SJSA1 (cell line): ENCODE measurements at regions not wholly inside any gene's neighbourhood (a gene's known extent, or its start where the extent isn't known, plus 50 kb on each side); places are given as distances from the start of the nearest gene placed in this dataset.
A peak's percentile ranks its signal among the peaks of the same experiment; 100 is the strongest.
"Not testable (repeated sequence)": the region's sequence is repeated elsewhere in the genome, so short reads cannot be mapped to it uniquely, and the experiment has no call there.

ENCODE experiments used
- DNase-seq, 2 experiments: peaks; one replicate each; pipeline ENCODE4 v3.0.0-alpha.2; 2015 to 2020; ENCODE audit warnings: low spot score in 2 of 2, low read depth in 1 of 2
- H3K27ac ChIP-seq: fragments of 250-450 bp; sonication (Bioruptor Pico); 2 replicates; pipeline ENCODE4 v1.5.1; 2020; ENCODE audit warnings: mild to moderate bottlenecking, moderate library complexity
- H3K27me3 ChIP-seq: fragments of 250-450 bp; sonication (Bioruptor Pico); replicated peaks from 2 replicates; pipeline ENCODE4 v1.5.1; 2020; ENCODE audit warnings: mild to moderate bottlenecking, moderate library complexity
- H3K36me3 ChIP-seq: fragments of 250-450 bp; sonication (Bioruptor Pico); 2 replicates; pipeline ENCODE4 v1.5.1; 2020; ENCODE audit warnings: mild to moderate bottlenecking
- H3K4me1 ChIP-seq: fragments of 250-450 bp; sonication (Bioruptor Pico); replicated peaks from 2 replicates; pipeline ENCODE4 v1.6.1; 2021; ENCODE audit warnings: mild to moderate bottlenecking
- H3K4me3 ChIP-seq: fragments of 250-450 bp; sonication (Bioruptor Pico); 2 replicates; pipeline ENCODE4 v1.5.1; 2020; ENCODE audit warnings: mild to moderate bottlenecking
- H3K9me3 ChIP-seq: fragments of 250-450 bp; sonication (Bioruptor Pico); replicated peaks from 2 replicates; pipeline ENCODE4 v1.5.1; 2020; ENCODE audit warnings: mild to moderate bottlenecking

- Histone ChIP-seq H3K27me3 (0 out of 2 replicates have a peak, but pooled peaks cover under 1% of the 10 kb centered on the region), H3K9me3 (no peaks in the 10 kb centered on the region), H3K4me3 (no peak overlapping the region), H3K27ac (no peak overlapping the region), H3K4me1 (peaks cover 9% of the 10 kb centered on the region), H3K36me3 (no peaks in the 10 kb centered on the region)
- no peak for DNase-seq
Observed at GRCh38 chr3:23127196-23127595, 75.9 kb upstream of the UBE2E2 start.

GRCh38 chr3:23128655-23129054 is 74.5 kb upstream of the UBE2E2 start:
- Histone ChIP-seq H3K4me3 (no peak overlapping the region), H3K36me3 (no peaks in the 10 kb centered on the region), H3K27ac (no peak overlapping the region), H3K4me1 (peaks cover 9% of the 10 kb centered on the region), H3K27me3 (no peaks in the 10 kb centered on the region), H3K9me3 (no peaks in the 10 kb centered on the region)
- no peak for DNase-seq

GRCh38 chr3:23129117-23129516 is 74.0 kb upstream of the UBE2E2 start:
- H3K4me3 ChIP-seq: no peak overlapping the region
- no peak for DNase-seq

GRCh38 chr3:23129817-23130216 is 73.3 kb upstream of the UBE2E2 start:
- Histone ChIP-seq H3K4me3 (peak overlapping the region; percentile 12), H3K4me1 (peaks cover 9% of the 10 kb centered on the region), H3K36me3 (no peaks in the 10 kb centered on the region), H3K27me3 (no peaks in the 10 kb centered on the region), H3K9me3 (no peaks in the 10 kb centered on the region), H3K27ac (no peak overlapping the region)
- peak in 1 of 2 experiments; percentile 23 for DNase-seq

More at GRCh38 chr3:23129117-23129516, 74.0 kb upstream of the UBE2E2 start:
- Histone ChIP-seq H3K4me1 (peaks cover 9% of the 10 kb centered on the region), H3K27ac (no peak overlapping the region), H3K36me3 (no peaks in the 10 kb centered on the region), H3K27me3 (no peaks in the 10 kb centered on the region), H3K9me3 (no peaks in the 10 kb centered on the region)

- Histone ChIP-seq H3K36me3 (no peaks in the 10 kb centered on the region), H3K4me1 (peaks cover 9% of the 10 kb centered on the region), H3K9me3 (no peaks in the 10 kb centered on the region), H3K4me3 (no peak overlapping the region), H3K27ac (no peak overlapping the region), H3K27me3 (no peaks in the 10 kb centered on the region)
- no peak for DNase-seq
Observed at GRCh38 chr3:23130406-23130805, 72.7 kb upstream of the UBE2E2 start.

- Histone ChIP-seq H3K27ac (no peak overlapping the region), H3K9me3 (no peaks in the 10 kb centered on the region), H3K36me3 (no peaks in the 10 kb centered on the region), H3K4me3 (no peak overlapping the region), H3K27me3 (no peaks in the 10 kb centered on the region), H3K4me1 (no peaks in the 10 kb centered on the region)
- no peak for DNase-seq
Observed at GRCh38 chr3:23135026-23135785, 67.9 kb upstream of the UBE2E2 start.

- H3K4me3 ChIP-seq: no peak overlapping the region
- no peaks in the 10 kb centered on the region for H3K36me3 ChIP-seq
- H3K27me3 ChIP-seq: no peaks in the 10 kb centered on the region
- no peak for DNase-seq
- no peaks in the 10 kb centered on the region for H3K4me1 ChIP-seq
- no peaks in the 10 kb centered on the region for H3K9me3 ChIP-seq
- no peak overlapping the region for H3K27ac ChIP-seq
Observed at GRCh38 chr3:23136054-23136453, 67.1 kb upstream of the UBE2E2 start.

- H3K27me3 ChIP-seq, DNase-seq, H3K36me3 ChIP-seq, H3K27ac ChIP-seq, H3K4me3 ChIP-seq, H3K4me1 ChIP-seq, H3K9me3 ChIP-seq: not testable (repeated sequence)
Observed at GRCh38 chr3:23144051-23144450, 59.1 kb upstream of the UBE2E2 start.

GRCh38 chr3:23146163-23146562 is 57.0 kb upstream of the UBE2E2 start:
- no peaks in the 10 kb centered on the region for H3K36me3 ChIP-seq
- H3K4me1 ChIP-seq: no peaks in the 10 kb centered on the region
- H3K4me3 ChIP-seq: no peak overlapping the region
- no peaks in the 10 kb centered on the region for H3K9me3 ChIP-seq
- H3K27me3 ChIP-seq: no peaks in the 10 kb centered on the region
- no peak for DNase-seq
- H3K27ac ChIP-seq: no peak overlapping the region

GRCh38 chr3:23152989-23153388 is 50.1 kb upstream of the UBE2E2 start:
- Histone ChIP-seq H3K4me1 (peaks cover 5% of the 10 kb centered on the region; the same call in 1 of the 2 replicates), H3K9me3 (no peaks in the 10 kb centered on the region), H3K27me3 (no peaks in the 10 kb centered on the region), H3K36me3 (no peaks in the 10 kb centered on the region), H3K27ac (no peak overlapping the region), H3K4me3 (no peak overlapping the region)
- DNase-seq: no peak
